ENCODE measurements at regions not wholly inside any gene's neighbourhood (a gene's known extent, or its start where the extent isn't known, plus 50 kb on each side); places are given as distances from the start of the nearest gene placed in this dataset.

GRCh38 chr10:110432814-110433565 lies 64.7 kb upstream of the DUSP5 start:
- no peak overlapping the region for H3K27ac ChIP-seq
- WGBS, 2 donors, result 96 to 100% methylated on average over 2 to 4 of the region's 4 CpGs
- no peak for DNase-seq (ENCODE audit: low spot score in 2 of 2)

GRCh38 chr10:110433740-110434139 lies 64.0 kb upstream of the DUSP5 start:
- WGBS, 2 donors, result 70 to 86% methylated on average over 8 of the region's 9 CpGs
- Histone ChIP-seq H3K4me1 (peaks cover 0 to 1% (median 0%) of the 10 kb centered on the region in 4 donors), H3K36me3 (no peaks in the 10 kb centered on the region), H3K9me3 (peaks cover 0 to 3% (median 0%) of the 10 kb centered on the region in 4 donors), H3K4me3 (no peak overlapping the region), H3K27ac (no peak overlapping the region), H3K27me3 (no peaks in the 10 kb centered on the region)
- TF ChIP-seq EP300 (IDR thresholded peaks at IDR 0.05) (no peak), CTCF (IDR thresholded peaks at IDR 0.05) (no peak), POLR2A (IDR thresholded peaks at IDR 0.05) (no peak)
- no peak for DNase-seq (ENCODE audit: low spot score in 2 of 2)

More at GRCh38 chr10:110432814-110433565, 64.7 kb upstream of the DUSP5 start:
- peaks cover 0 to 3% (median 0%) of the 10 kb centered on the region in 4 donors for H3K9me3 ChIP-seq
- no peak for TF ChIP-seq EP300 (IDR thresholded peaks at IDR 0.05)
- no peak for TF ChIP-seq CTCF (IDR thresholded peaks at IDR 0.05)
- no peak for TF ChIP-seq POLR2A (IDR thresholded peaks at IDR 0.05)
- no peaks in the 10 kb centered on the region for H3K36me3 ChIP-seq
- H3K27me3 ChIP-seq, result no peaks in the 10 kb centered on the region
- no peak overlapping the region for H3K4me3 ChIP-seq
- peaks cover 0 to 6% (median 0%) of the 10 kb centered on the region in 4 donors for H3K4me1 ChIP-seq

GRCh38 chr10:110434489-110435096 lies 63.1 kb upstream of the DUSP5 start:
- 80 to 82% methylated on average over 5 of the region's 5 CpGs for WGBS, 2 donors
- DNase-seq (ENCODE audit: low spot score in 2 of 2), result no peak
- TF ChIP-seq CTCF (IDR thresholded peaks at IDR 0.05), result no peak
- TF ChIP-seq POLR2A (IDR thresholded peaks at IDR 0.05), result no peak
- TF ChIP-seq EP300 (IDR thresholded peaks at IDR 0.05), result no peak
- H3K36me3 ChIP-seq, result no peaks in the 10 kb centered on the region
- H3K27me3 ChIP-seq, result no peaks in the 10 kb centered on the region
- H3K27ac ChIP-seq, result no peak overlapping the region
- H3K4me3 ChIP-seq, result no peak overlapping the region
- peaks cover 0 to 3% (median 0%) of the 10 kb centered on the region in 4 donors for H3K9me3 ChIP-seq
- H3K4me1 ChIP-seq, result no peaks in the 10 kb centered on the region

GRCh38 chr10:110436554-110437350 lies 61.0 kb upstream of the DUSP5 start:
- H3K4me1 ChIP-seq, result no peaks in the 10 kb centered on the region
- no peaks in the 10 kb centered on the region for H3K27me3 ChIP-seq
- peaks cover 0 to 3% (median 0%) of the 10 kb centered on the region in 4 donors for H3K9me3 ChIP-seq
- WGBS, 2 donors, result 82 to 88% methylated on average over 9 of the region's 9 CpGs
- TF ChIP-seq CTCF (IDR thresholded peaks at IDR 0.05) (no peak), POLR2A (IDR thresholded peaks at IDR 0.05) (no peak), EP300 (IDR thresholded peaks at IDR 0.05) (no peak)
- no peak overlapping the region for H3K27ac ChIP-seq
- H3K36me3 ChIP-seq, result no peaks in the 10 kb centered on the region
- no peak overlapping the region for H3K4me3 ChIP-seq
- DNase-seq (ENCODE audit: low spot score in 2 of 2), result no peak

GRCh38 chr10:110437351-110437605 lies 60.4 kb upstream of the DUSP5 start:
- no peak for TF ChIP-seq CTCF (IDR thresholded peaks at IDR 0.05)
- no peak for TF ChIP-seq EP300 (IDR thresholded peaks at IDR 0.05)
- no peak for TF ChIP-seq POLR2A (IDR thresholded peaks at IDR 0.05)
- 72 to 79% methylated on average over 3 of the region's 3 CpGs for WGBS, 2 donors
- H3K4me3 ChIP-seq, result no peak overlapping the region

More at GRCh38 chr10:110437351-110437605, 60.4 kb upstream of the DUSP5 start:
- Histone ChIP-seq H3K4me1 (no peaks in the 10 kb centered on the region), H3K27ac (no peak overlapping the region), H3K9me3 (peaks cover 0 to 3% (median 0%) of the 10 kb centered on the region in 4 donors), H3K36me3 (no peaks in the 10 kb centered on the region), H3K27me3 (no peaks in the 10 kb centered on the region)
- DNase-seq (ENCODE audit: low spot score in 2 of 2), result no peak

All from tibial nerve (tissue), 4 donors.